Activated CD4-positive, alpha-beta T cell treated with anti-CD3 and anti-CD28 coated beads for 48 hours (primary cell): ENCODE measurements at regions not wholly inside any gene's neighbourhood (a gene's known extent, or its start where the extent isn't known, plus 50 kb on each side); places are given as distances from the start of the nearest gene placed in this dataset.

Experiments
- DNase-seq: peaks from one replicate; pipeline ENCODE4 v3.0.0-alpha.2; 2020

- no peak for DNase-seq
Observed at GRCh38 chr13:105471673-105472072, 1063.8 kb downstream of the EFNB2 start.

- DNase-seq, result no peak
Observed at GRCh38 chr13:105466376-105466775, 1069.1 kb downstream of the EFNB2 start.

GRCh38 chr13:105465745-105466144, 1069.7 kb downstream of the EFNB2 start, which contains the start of gene DAOA:
TSS of gene DAOA (plus strand) at chr13:105466045.
- no peak for DNase-seq

DNA sequence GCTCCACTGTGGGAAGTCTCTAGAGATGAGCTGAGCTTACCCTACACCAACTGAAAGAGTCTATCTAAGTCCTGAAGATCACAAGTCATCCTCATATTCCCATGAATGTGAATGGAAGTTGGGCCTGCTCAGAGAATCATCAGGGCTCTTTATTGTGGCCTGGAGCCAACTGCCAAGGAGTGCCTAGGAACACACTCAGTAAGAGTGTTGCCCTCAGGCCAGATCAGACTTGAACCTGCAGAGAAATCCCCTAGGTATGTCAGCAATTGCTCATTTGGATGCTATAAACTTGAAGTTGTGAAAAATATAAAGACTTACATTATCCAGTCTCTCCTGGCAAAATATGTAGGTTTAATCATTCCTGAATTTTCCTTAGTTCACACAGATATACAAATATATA, 1070.2 kb downstream of the EFNB2 start:
- DNase-seq, result no peak

DNA sequence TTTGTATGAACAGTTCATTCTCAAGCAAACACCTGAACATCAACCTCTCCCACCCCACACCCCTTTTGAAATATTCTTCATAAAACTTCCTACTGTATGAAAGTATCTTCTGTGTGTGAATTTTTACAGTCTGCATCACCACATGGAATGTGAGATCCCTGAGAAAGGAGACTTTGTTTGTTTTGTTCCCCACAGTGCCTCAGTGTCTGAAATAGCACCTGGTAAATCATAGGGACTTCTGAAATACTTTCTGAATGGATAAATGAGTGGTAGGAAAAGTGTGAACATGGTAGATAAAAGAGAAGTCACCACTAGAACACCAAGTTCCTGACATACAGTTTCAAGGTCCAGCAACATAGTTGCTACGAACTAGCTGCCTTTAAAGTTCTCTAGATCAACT, 1071.2 kb downstream of the EFNB2 start:
- no peak for DNase-seq

DNA sequence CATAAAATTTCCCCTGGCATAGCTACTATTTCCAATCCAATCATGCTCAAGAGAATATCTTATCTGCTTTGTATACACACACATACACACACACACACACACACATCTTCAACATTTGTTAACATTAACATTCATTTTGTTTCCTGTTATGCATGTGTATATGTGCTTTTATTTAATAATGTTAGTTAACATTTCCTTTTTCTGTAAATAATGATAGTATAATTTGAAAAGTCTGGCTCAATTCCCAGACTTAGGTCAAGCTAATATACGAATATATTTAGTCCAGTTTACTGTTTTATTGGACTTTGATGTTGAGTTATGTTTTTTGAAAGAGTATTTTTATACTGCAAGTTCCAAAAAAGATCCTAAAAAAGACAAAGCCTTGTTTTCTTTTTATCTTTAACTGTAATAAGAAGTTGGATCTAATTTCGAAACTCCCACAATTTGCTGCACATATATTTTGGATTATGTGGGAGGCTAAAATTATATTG, 1072.4 kb downstream of the EFNB2 start:
- DNase-seq, result no peak

GRCh38 chr13:105462098-105462497, 1073.4 kb downstream of the EFNB2 start:
- no peak for DNase-seq

- DNase-seq, result no peak
Observed at GRCh38 chr13:105452895-105453294, 1082.6 kb downstream of the EFNB2 start.

GRCh38 chr13:105450784-105451183, 1084.7 kb downstream of the EFNB2 start:
- DNase-seq, result no peak

- no peak for DNase-seq
Observed at GRCh38 chr13:105448811-105449210, 1086.7 kb downstream of the EFNB2 start.

- DNase-seq, result no peak
Observed at GRCh38 chr13:105446197-105446596, 1089.3 kb downstream of the EFNB2 start.

DNA sequence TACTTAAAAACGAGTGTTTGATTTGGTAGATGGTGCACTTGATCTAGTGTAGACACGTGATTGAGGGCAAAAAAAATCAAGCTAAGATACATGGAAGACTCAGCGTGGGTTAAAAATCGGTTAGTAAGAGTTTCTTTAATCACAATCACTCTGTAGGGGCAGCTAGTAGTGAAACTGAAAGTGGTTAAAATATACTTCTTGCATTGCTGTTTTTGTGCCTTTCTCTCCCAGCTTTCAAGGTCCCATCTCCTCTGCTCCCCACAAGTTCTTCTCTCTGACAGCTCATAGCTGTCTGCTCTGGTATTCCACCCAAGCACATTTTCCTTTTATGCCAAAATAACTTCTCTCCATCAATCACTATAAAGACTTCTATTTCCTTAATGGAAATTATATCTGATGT, 1089.7 kb downstream of the EFNB2 start:
- no peak for DNase-seq

- DNase-seq, result no peak
Observed at GRCh38 chr13:105442949-105443699, 1092.3 kb downstream of the EFNB2 start.

DNA sequence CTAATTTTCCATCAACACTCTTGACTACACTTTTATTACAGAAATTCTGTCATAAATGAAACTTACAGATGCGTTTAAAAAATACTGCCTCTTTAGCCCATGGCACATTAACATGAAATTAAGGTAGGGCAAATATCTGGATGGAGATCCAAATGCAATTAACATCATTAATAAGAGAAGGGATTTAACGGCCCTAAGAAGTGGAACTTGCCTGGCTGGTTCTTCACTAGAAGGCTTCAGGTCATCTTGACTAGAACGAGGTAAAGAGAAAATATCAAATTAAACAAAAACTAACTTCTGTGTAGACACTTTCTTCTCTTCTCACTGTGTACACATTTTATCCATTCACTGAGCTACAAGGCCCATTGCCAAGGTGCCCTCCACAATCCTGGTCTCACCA, 1093.4 kb downstream of the EFNB2 start:
- no peak for DNase-seq

GRCh38 chr13:105441051-105441750, 1094.3 kb downstream of the EFNB2 start:
- DNase-seq, result no peak

DNA sequence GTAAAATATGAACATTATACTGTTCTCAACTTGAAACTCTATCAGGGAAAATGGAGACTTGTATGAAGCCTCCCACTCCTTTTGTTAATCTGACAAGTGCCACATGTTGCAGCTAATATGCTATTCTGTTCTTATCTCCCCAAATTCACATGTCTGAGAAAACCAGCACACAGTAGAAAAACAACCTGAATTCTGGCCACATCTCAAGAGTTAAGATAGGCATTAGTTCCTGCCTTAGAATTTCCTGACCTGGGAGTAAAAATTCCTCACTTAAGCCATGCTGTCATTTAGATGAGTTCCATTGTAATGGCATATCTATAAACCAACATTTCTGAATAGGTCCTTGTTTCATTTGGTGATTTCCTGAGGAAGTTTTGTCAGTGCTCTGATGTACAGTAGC, 1098.5 kb downstream of the EFNB2 start:
- DNase-seq, result no peak

DNA sequence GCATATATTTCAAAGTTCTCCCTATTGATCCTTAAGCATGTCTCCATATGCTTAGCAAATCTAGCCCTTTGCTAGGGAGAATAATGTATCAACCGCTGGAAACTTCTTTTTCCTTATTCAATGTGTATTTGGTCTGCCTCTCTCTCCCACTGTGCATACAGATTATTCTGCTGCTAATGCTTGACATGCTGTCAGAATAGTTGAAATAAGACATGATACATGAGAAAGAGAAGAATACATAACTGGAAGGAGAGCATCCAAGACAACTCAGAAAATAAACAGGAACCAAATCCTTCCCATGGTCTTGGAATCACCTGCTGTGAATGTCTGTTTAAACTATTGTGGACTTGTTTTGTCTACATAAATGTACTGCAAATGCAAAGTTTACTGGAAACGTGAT, 1103.0 kb downstream of the EFNB2 start:
- DNase-seq, result no peak

DNA sequence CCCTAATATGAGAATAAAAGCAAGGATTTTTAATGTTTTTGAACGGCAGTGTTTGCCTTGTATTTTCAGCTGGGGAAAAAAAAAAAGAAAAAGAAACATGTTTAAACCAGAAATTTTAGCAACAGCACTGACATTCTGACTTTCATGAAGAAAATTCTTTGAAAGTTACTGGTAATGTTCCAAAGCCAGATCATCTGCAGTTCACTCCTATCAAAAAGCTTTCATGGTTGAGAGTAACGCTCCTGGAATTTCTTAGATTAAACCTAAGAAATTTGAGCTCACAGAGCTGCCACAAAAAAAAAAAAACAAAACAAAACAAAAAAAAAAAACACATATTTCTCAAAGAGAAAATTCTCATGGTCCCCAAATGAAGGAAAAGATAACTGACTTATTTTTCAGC, 1106.7 kb downstream of the EFNB2 start:
- no peak for DNase-seq

GRCh38 chr13:105426441-105426840, 1109.0 kb downstream of the EFNB2 start:
- DNase-seq, result no peak

- no peak for DNase-seq
Observed at GRCh38 chr13:105414639-105415038, 1120.8 kb downstream of the EFNB2 start.

DNA sequence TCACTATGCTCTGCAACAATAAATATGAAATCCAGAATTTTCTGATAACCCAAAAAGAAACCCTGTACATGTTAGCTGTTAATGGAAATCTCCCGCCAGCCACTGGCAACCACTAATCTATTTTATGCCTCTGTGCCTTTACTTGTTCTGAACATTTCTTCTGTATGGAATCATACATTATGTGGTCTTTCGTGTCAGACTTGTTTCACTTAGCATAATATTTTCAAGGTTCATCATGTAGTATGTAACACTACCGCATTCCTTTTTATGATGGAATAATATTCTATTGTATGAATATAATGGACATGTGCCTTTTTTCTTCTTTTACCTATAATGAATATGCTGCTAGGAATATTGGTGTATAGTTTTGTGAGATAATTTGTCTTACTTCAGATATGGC, 1123.3 kb downstream of the EFNB2 start:
- DNase-seq, result no peak

GRCh38 chr13:105410602-105411001, 1124.9 kb downstream of the EFNB2 start:
- peak; percentile 49 for DNase-seq

- DNase-seq, result no peak
Observed at GRCh38 chr13:105406551-105406950, 1128.9 kb downstream of the EFNB2 start.

- DNase-seq, result no peak
Observed at GRCh38 chr13:105403086-105403485, 1132.4 kb downstream of the EFNB2 start.
